GM23338 (cell line): ENCODE measurements at regions not wholly inside any gene's neighbourhood (a gene's known extent, or its start where the extent isn't known, plus 50 kb on each side); places are given as distances from the start of the nearest gene placed in this dataset.

Experiments
- ATAC-seq: fragments of 200-7000 bp; cut with Tn5 transposase; 3 replicates; pipeline ENCODE4 v1.9.1; 2020
- DNase-seq: peaks from one replicate; pipeline ENCODE4 v3.0.0-alpha.2; 2015; ENCODE audit warnings: low spot score
- H2AFZ ChIP-seq: fragments of 200-600 bp; sonication (generic); 2 replicates; pipeline ENCODE4 v1.8.0; 2016; ENCODE audit warnings: antibody characterized with exemption, mild to moderate bottlenecking, moderate library complexity
- H3F3A ChIP-seq: fragments of 200-600 bp; sonication (generic); replicated peaks from 2 replicates; pipeline ENCODE4 v1.8.0; 2017; ENCODE audit warnings: antibody characterized with exemption, mixed run types, low read depth
- H3K27ac ChIP-seq: fragments of 200-600 bp; sonication (generic); 2 replicates; pipeline ENCODE4 v1.6.1; 2016; ENCODE audit warnings: low read depth
- H3K27me3 ChIP-seq: fragments of 200-600 bp; sonication (generic); 2 replicates; pipeline ENCODE4 v1.8.0; 2016; ENCODE audit warnings: mild to moderate bottlenecking, mixed run types, moderate library complexity; ENCODE audit not compliant: insufficient read depth
- H3K36me3 ChIP-seq: fragments of 200-600 bp; sonication (generic); 2 replicates; pipeline ENCODE4 v1.8.0; 2016; ENCODE audit warnings: mild to moderate bottlenecking; ENCODE audit not compliant: insufficient read depth
- H3K4me1 ChIP-seq: fragments of 200-600 bp; sonication (generic); 2 replicates; pipeline ENCODE4 v1.8.0; 2016; ENCODE audit warnings: mild to moderate bottlenecking, moderate library complexity; ENCODE audit not compliant: insufficient read depth
- H3K4me2 ChIP-seq: fragments of 200-600 bp; sonication (generic); 2 replicates; pipeline ENCODE4 v1.7.1; 2017; ENCODE audit warnings: mixed run types
- H3K4me3 ChIP-seq: fragments of 200-600 bp; sonication (generic); 2 replicates; pipeline ENCODE4 v1.6.1; 2016; ENCODE audit warnings: mixed run types
- H3K79me2 ChIP-seq: fragments of 200-600 bp; sonication (generic); replicated peaks from 2 replicates; pipeline ENCODE4 v1.8.0; 2017; ENCODE audit warnings: mild to moderate bottlenecking; ENCODE audit not compliant: insufficient read depth
- H3K9me2 ChIP-seq: fragments of 200-600 bp; sonication (generic); 2 replicates; pipeline ENCODE4 v1.8.0; 2017; ENCODE audit not compliant: insufficient read depth
- H4K20me1 ChIP-seq: fragments of 200-600 bp; sonication (generic); replicated peaks from 2 replicates; pipeline ENCODE4 v1.8.0; 2017; ENCODE audit warnings: mild to moderate bottlenecking; ENCODE audit not compliant: insufficient read depth
- H3K27ac Mint-ChIP-seq: 2 replicates; pipeline ENCODE4 v1.8.0; 2020; ENCODE audit warnings: inconsistent platforms, mild to moderate bottlenecking, moderate library complexity, mixed read lengths
- H3K27me3 Mint-ChIP-seq: 3 replicates; pipeline ENCODE4 v1.8.0; 2022; ENCODE audit warnings: low read depth, mild to moderate bottlenecking, moderate library complexity, mixed read lengths, inconsistent platforms; ENCODE audit not compliant: insufficient read depth, poor library complexity
- H3K36me3 Mint-ChIP-seq: 3 replicates; pipeline ENCODE4 v1.8.0; 2021; ENCODE audit warnings: low read depth, mild to moderate bottlenecking, inconsistent platforms, moderate library complexity, mixed read lengths
- H3K4me1 Mint-ChIP-seq: 3 replicates; pipeline ENCODE4 v1.8.0; 2020; ENCODE audit warnings: mild to moderate bottlenecking, inconsistent platforms, mixed read lengths
- H3K4me3 Mint-ChIP-seq: 3 replicates; pipeline ENCODE4 v1.8.0; 2021; ENCODE audit warnings: moderate library complexity, mild to moderate bottlenecking, inconsistent platforms, mixed read lengths
- H3K9me3 Mint-ChIP-seq: 3 replicates; pipeline ENCODE4 v1.8.0; 2020; ENCODE audit warnings: moderate library complexity, mild to moderate bottlenecking, inconsistent platforms, mixed read lengths
- CREB1 ChIP-seq: fragments of 250-450 bp; sonication (Bioruptor Pico); IDR thresholded peaks from 2 replicates; pipeline ENCODE4 v1.5.0; 2020; ENCODE audit warnings: low read depth, mild to moderate bottlenecking, moderate library complexity
- EZH2 ChIP-seq: fragments of 200-600 bp; sonication (generic); IDR thresholded peaks from one replicate; pipeline ENCODE4 v1.8.0; 2017; ENCODE audit warnings: antibody characterized with exemption, mild to moderate bottlenecking, low read depth; ENCODE audit not compliant: unreplicated experiment
- EZH2phosphoT487 ChIP-seq: fragments of 200-600 bp; sonication (generic); IDR thresholded peaks from one replicate; pipeline ENCODE4 v1.8.1; 2018; ENCODE audit warnings: antibody characterized with exemption; ENCODE audit not compliant: unreplicated experiment
- NANOG ChIP-seq: IDR thresholded peaks from 2 replicates; pipeline ENCODE4 v1.6.1; 2016; ENCODE audit warnings: antibody characterized with exemption, borderline replicate concordance
- POLR2AphosphoS5 ChIP-seq: IDR thresholded peaks from 2 replicates; pipeline ENCODE4 v1.6.1; 2016; ENCODE audit warnings: antibody characterized with exemption, low read depth
- STAT1 ChIP-seq: IDR thresholded peaks from one replicate; pipeline ENCODE4 v1.6.1; 2016; ENCODE audit warnings: antibody characterized with exemption; ENCODE audit not compliant: unreplicated experiment
- ZNF331 ChIP-seq: fragments of 250-450 bp; sonication (Bioruptor Pico); IDR thresholded peaks from 2 replicates; pipeline ENCODE4 v1.5.0; 2020; ENCODE audit warnings: low read depth, mild to moderate bottlenecking, moderate library complexity
- TF ChIP-seq, protein P1 (sequence below): IDR thresholded peaks from one replicate; pipeline ENCODE4 v1.6.1; 2018; ENCODE audit warnings: antibody characterized with exemption; ENCODE audit not compliant: unreplicated experiment
- TF ChIP-seq, protein P2 (sequence below): fragments of 250-450 bp; sonication (Bioruptor Pico); IDR thresholded peaks from 2 replicates; pipeline ENCODE4 v1.5.0; 2020; ENCODE audit warnings: mild to moderate bottlenecking, moderate library complexity
- TF ChIP-seq, protein P3 (sequence below), 2 experiments: fragments of 200-600 bp in 1 of 2; sonication (generic) in 1 of 2; conservative IDR thresholded peaks; 2 replicates each; pipeline versions ENCODE4 v1.5.1 to v1.6.1; 2016 to 2017; ENCODE audit warnings: antibody characterized with exemption in 2 of 2, low read depth in 2 of 2, mild to moderate bottlenecking in 2 of 2, moderate library complexity in 1 of 2
- TF ChIP-seq, protein P4 (sequence below): IDR thresholded peaks from 2 replicates; pipeline ENCODE4 v1.6.1; 2016; ENCODE audit warnings: antibody characterized with exemption

DNA sequence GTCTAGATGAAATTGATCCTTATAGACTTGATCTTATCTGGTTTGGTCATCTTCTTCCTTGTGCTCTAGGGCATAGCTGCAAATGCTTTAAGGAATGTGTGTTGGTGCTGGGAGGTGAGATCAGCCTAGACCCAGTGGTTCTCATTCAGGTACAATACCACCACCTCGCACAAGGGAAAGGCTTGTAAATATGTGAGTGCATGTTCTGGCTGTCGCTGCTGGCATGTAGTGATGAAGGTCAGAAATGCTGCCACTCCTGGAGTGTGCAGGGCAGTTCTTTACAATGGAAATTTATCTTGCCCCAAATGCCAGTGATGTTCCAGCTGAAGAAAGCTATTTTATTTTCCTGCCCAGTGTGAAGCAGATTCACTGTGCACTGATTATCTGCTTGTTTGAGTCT is 900.9 kb downstream of the QKI start:
- no peak overlapping the region for H3K27ac ChIP-seq
- H4K20me1 ChIP-seq, result no peaks in the 10 kb centered on the region
- ATAC-seq (no peak), DNase-seq (no peak)
- Mint-ChIP-seq H3K27ac (no peak overlapping the region), H3K27me3 (no peaks in the 10 kb centered on the region), H3K36me3 (no peaks in the 10 kb centered on the region), H3K4me3 (no peak overlapping the region), H3K4me1 (no peaks in the 10 kb centered on the region), H3K9me3 (no peaks in the 10 kb centered on the region)
- H3K4me3 ChIP-seq, result no peak overlapping the region
- no peak overlapping the region for H3K4me2 ChIP-seq
- H3F3A ChIP-seq, result no peaks in the 10 kb centered on the region
- no peak overlapping the region for H2AFZ ChIP-seq
- no peaks in the 10 kb centered on the region for H3K27me3 ChIP-seq
- no peaks in the 10 kb centered on the region for H3K36me3 ChIP-seq
- no peaks in the 10 kb centered on the region for H3K79me2 ChIP-seq
- no peaks in the 10 kb centered on the region for H3K9me2 ChIP-seq
- no peak for TF ChIP-seq EZH2
- TF ChIP-seq POLR2AphosphoS5, result no peak
- TF ChIP-seq, protein P1, sequence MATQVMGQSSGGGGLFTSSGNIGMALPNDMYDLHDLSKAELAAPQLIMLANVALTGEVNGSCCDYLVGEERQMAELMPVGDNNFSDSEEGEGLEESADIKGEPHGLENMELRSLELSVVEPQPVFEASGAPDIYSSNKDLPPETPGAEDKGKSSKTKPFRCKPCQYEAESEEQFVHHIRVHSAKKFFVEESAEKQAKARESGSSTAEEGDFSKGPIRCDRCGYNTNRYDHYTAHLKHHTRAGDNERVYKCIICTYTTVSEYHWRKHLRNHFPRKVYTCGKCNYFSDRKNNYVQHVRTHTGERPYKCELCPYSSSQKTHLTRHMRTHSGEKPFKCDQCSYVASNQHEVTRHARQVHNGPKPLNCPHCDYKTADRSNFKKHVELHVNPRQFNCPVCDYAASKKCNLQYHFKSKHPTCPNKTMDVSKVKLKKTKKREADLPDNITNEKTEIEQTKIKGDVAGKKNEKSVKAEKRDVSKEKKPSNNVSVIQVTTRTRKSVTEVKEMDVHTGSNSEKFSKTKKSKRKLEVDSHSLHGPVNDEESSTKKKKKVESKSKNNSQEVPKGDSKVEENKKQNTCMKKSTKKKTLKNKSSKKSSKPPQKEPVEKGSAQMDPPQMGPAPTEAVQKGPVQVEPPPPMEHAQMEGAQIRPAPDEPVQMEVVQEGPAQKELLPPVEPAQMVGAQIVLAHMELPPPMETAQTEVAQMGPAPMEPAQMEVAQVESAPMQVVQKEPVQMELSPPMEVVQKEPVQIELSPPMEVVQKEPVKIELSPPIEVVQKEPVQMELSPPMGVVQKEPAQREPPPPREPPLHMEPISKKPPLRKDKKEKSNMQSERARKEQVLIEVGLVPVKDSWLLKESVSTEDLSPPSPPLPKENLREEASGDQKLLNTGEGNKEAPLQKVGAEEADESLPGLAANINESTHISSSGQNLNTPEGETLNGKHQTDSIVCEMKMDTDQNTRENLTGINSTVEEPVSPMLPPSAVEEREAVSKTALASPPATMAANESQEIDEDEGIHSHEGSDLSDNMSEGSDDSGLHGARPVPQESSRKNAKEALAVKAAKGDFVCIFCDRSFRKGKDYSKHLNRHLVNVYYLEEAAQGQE, result no peak
- TF ChIP-seq STAT1, result no peak
- TF ChIP-seq, protein P2, sequence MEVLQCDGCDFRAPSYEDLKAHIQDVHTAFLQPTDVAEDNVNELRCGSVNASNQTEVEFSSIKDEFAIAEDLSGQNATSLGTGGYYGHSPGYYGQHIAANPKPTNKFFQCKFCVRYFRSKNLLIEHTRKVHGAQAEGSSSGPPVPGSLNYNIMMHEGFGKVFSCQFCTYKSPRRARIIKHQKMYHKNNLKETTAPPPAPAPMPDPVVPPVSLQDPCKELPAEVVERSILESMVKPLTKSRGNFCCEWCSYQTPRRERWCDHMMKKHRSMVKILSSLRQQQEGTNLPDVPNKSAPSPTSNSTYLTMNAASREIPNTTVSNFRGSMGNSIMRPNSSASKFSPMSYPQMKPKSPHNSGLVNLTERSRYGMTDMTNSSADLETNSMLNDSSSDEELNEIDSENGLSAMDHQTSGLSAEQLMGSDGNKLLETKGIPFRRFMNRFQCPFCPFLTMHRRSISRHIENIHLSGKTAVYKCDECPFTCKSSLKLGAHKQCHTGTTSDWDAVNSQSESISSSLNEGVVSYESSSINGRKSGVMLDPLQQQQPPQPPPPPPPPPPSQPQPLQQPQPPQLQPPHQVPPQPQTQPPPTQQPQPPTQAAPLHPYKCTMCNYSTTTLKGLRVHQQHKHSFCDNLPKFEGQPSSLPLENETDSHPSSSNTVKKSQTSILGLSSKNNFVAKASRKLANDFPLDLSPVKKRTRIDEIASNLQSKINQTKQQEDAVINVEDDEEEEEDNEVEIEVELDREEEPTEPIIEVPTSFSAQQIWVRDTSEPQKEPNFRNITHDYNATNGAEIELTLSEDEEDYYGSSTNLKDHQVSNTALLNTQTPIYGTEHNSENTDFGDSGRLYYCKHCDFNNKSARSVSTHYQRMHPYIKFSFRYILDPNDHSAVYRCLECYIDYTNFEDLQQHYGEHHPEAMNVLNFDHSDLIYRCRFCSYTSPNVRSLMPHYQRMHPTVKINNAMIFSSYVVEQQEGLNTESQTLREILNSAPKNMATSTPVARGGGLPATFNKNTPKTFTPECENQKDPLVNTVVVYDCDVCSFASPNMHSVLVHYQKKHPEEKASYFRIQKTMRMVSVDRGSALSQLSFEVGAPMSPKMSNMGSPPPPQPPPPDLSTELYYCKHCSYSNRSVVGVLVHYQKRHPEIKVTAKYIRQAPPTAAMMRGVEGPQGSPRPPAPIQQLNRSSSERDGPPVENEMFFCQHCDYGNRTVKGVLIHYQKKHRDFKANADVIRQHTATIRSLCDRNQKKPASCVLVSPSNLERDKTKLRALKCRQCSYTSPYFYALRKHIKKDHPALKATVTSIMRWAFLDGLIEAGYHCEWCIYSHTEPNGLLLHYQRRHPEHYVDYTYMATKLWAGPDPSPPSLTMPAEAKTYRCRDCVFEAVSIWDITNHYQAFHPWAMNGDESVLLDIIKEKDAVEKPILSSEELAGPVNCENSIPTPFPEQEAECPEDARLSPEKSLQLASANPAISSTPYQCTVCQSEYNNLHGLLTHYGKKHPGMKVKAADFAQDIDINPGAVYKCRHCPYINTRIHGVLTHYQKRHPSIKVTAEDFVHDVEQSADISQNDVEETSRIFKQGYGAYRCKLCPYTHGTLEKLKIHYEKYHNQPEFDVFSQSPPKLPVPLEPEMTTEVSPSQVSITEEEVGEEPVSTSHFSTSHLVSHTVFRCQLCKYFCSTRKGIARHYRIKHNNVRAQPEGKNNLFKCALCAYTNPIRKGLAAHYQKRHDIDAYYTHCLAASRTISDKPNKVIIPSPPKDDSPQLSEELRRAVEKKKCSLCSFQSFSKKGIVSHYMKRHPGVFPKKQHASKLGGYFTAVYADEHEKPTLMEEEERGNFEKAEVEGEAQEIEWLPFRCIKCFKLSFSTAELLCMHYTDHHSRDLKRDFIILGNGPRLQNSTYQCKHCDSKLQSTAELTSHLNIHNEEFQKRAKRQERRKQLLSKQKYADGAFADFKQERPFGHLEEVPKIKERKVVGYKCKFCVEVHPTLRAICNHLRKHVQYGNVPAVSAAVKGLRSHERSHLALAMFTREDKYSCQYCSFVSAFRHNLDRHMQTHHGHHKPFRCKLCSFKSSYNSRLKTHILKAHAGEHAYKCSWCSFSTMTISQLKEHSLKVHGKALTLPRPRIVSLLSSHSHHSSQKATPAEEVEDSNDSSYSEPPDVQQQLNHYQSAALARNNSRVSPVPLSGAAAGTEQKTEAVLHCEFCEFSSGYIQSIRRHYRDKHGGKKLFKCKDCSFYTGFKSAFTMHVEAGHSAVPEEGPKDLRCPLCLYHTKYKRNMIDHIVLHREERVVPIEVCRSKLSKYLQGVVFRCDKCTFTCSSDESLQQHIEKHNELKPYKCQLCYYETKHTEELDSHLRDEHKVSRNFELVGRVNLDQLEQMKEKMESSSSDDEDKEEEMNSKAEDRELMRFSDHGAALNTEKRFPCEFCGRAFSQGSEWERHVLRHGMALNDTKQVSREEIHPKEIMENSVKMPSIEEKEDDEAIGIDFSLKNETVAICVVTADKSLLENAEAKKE (CRISPR knock-in tag), result no peak
- TF ChIP-seq, protein P3, sequence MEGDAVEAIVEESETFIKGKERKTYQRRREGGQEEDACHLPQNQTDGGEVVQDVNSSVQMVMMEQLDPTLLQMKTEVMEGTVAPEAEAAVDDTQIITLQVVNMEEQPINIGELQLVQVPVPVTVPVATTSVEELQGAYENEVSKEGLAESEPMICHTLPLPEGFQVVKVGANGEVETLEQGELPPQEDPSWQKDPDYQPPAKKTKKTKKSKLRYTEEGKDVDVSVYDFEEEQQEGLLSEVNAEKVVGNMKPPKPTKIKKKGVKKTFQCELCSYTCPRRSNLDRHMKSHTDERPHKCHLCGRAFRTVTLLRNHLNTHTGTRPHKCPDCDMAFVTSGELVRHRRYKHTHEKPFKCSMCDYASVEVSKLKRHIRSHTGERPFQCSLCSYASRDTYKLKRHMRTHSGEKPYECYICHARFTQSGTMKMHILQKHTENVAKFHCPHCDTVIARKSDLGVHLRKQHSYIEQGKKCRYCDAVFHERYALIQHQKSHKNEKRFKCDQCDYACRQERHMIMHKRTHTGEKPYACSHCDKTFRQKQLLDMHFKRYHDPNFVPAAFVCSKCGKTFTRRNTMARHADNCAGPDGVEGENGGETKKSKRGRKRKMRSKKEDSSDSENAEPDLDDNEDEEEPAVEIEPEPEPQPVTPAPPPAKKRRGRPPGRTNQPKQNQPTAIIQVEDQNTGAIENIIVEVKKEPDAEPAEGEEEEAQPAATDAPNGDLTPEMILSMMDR (conservative IDR thresholded peaks at IDR 0.05; ENCODE audit: low read depth in 2 of 2), result no peak
- no peak for TF ChIP-seq ZNF331
- TF ChIP-seq EZH2phosphoT487, result no peak
- no peak for TF ChIP-seq NANOG
- TF ChIP-seq CREB1 (CRISPR knock-in tag), result no peak
- TF ChIP-seq, protein P4, sequence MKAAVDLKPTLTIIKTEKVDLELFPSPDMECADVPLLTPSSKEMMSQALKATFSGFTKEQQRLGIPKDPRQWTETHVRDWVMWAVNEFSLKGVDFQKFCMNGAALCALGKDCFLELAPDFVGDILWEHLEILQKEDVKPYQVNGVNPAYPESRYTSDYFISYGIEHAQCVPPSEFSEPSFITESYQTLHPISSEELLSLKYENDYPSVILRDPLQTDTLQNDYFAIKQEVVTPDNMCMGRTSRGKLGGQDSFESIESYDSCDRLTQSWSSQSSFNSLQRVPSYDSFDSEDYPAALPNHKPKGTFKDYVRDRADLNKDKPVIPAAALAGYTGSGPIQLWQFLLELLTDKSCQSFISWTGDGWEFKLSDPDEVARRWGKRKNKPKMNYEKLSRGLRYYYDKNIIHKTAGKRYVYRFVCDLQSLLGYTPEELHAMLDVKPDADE, result no peak
- H3K4me1 ChIP-seq, result no peaks in the 10 kb centered on the region
